AG09309 (cell line): ENCODE measurements at regions not wholly inside any gene's neighbourhood (a gene's known extent, or its start where the extent isn't known, plus 50 kb on each side); places are given as distances from the start of the nearest gene placed in this dataset.

Experiments
- DNase-seq: peaks from one replicate; pipeline ENCODE4 v3.0.0-alpha.2; 2010; ENCODE audit warnings: low read depth
- H3K4me3 ChIP-seq: 2 replicates; pipeline ENCODE4 v1.5.1; 2011; ENCODE audit warnings: mild to moderate bottlenecking, low read depth, low read length, moderate library complexity; ENCODE audit not compliant: control insufficient read depth
- TF ChIP-seq, protein P1 (sequence below): IDR thresholded peaks from 2 replicates; pipeline ENCODE4 v1.5.1; 2011; ENCODE audit warnings: mild to moderate bottlenecking, low read depth, low read length, inconsistent platforms; ENCODE audit not compliant: insufficient read depth, control insufficient read depth; ENCODE audit errors: missing control alignments

GRCh38 chr4:20386906-20387305, 135.2 kb downstream of the SLIT2 start:
- TF ChIP-seq, protein P1, sequence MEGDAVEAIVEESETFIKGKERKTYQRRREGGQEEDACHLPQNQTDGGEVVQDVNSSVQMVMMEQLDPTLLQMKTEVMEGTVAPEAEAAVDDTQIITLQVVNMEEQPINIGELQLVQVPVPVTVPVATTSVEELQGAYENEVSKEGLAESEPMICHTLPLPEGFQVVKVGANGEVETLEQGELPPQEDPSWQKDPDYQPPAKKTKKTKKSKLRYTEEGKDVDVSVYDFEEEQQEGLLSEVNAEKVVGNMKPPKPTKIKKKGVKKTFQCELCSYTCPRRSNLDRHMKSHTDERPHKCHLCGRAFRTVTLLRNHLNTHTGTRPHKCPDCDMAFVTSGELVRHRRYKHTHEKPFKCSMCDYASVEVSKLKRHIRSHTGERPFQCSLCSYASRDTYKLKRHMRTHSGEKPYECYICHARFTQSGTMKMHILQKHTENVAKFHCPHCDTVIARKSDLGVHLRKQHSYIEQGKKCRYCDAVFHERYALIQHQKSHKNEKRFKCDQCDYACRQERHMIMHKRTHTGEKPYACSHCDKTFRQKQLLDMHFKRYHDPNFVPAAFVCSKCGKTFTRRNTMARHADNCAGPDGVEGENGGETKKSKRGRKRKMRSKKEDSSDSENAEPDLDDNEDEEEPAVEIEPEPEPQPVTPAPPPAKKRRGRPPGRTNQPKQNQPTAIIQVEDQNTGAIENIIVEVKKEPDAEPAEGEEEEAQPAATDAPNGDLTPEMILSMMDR: no peak
- no peak for DNase-seq
- no peak overlapping the region for H3K4me3 ChIP-seq

GRCh38 chr4:20391198-20391597, 139.5 kb downstream of the SLIT2 start:
- H3K4me3 ChIP-seq: no peak overlapping the region
- TF ChIP-seq, protein P1: no peak
- peak; percentile 60 for DNase-seq

- TF ChIP-seq, protein P1: no peak
- no peak for DNase-seq
- H3K4me3 ChIP-seq: no peak overlapping the region
These were observed 140.2 kb downstream of the SLIT2 start for GRCh38 chr4:20391912-20392311.

- no peak overlapping the region for H3K4me3 ChIP-seq
- peak; percentile 35 for DNase-seq
- TF ChIP-seq, protein P1: no peak
These were observed 141.9 kb downstream of the SLIT2 start for GRCh38 chr4:20393486-20394100.

DNA sequence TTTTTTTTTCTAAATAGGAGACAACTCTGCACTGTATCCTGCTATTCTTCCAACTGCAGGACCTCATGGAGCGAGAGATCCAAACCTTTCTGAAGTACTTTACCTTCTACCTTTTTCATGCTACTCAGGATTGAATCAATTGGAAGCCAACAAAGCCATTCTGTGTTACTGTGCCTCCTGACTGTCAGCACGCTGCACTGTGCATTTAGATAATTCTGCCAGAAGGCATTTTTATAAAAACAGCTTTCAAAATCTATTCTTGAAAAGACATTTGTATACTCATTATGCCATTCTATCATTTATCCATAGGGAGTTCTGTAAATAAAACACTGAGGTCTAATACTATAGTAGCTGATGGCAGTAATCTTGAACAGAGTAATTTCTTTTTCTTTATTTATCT, 142.8 kb downstream of the SLIT2 start:
- TF ChIP-seq, protein P1: no peak
- no peak for DNase-seq
- no peak overlapping the region for H3K4me3 ChIP-seq

GRCh38 chr4:20395160-20395773, 143.6 kb downstream of the SLIT2 start:
- DNase-seq: no peak
- TF ChIP-seq, protein P1: peak; percentile 53
- H3K4me3 ChIP-seq: no peak overlapping the region
